HG03521 (cell line): ENCODE measurements at regions not wholly inside any gene's neighbourhood (a gene's known extent, or its start where the extent isn't known, plus 50 kb on each side); places are given as distances from the start of the nearest gene placed in this dataset.

Experiments
- ATAC-seq: cut with Tn5 transposase; IDR thresholded peaks from one replicate; pipeline ENCODE4 v1.9.1; 2021; ENCODE audit warnings: mild to moderate bottlenecking, moderate library complexity; ENCODE audit not compliant: unreplicated experiment

DNA sequence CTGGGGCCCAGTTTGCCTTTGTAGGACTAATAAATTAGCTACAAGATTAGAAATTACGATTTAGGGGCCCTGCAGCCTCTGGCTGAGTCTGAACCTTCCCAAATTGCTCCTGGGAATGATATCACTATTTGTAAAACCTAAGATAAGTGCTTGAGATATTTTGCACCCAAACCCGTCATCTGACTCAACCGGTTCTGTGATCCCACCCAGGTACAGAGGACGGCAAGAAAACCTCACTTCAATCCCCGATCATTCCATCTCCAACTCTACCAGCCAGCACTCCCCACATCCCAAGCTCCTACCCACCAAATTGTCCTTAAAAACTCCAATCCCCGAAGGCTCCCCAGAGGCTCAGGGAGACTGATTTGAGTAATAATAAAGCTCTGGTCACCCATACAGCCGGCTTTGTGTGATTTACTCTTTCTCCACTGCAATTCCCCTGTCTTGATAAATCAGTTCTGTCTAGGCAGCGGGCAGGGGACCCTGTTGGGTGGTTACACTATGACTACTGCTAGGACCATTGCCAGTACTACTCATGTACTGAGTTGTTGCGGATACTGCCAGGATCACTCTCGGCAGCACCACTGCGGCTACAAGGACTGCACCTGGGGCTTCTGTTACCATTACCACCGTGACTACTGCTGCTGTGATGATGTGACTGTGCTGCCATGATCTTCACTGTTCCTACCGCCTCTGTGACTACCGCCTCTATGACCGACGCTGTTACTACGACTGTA, 73.1 kb downstream of the IRF8 start:
- ATAC-seq = no peak

DNA sequence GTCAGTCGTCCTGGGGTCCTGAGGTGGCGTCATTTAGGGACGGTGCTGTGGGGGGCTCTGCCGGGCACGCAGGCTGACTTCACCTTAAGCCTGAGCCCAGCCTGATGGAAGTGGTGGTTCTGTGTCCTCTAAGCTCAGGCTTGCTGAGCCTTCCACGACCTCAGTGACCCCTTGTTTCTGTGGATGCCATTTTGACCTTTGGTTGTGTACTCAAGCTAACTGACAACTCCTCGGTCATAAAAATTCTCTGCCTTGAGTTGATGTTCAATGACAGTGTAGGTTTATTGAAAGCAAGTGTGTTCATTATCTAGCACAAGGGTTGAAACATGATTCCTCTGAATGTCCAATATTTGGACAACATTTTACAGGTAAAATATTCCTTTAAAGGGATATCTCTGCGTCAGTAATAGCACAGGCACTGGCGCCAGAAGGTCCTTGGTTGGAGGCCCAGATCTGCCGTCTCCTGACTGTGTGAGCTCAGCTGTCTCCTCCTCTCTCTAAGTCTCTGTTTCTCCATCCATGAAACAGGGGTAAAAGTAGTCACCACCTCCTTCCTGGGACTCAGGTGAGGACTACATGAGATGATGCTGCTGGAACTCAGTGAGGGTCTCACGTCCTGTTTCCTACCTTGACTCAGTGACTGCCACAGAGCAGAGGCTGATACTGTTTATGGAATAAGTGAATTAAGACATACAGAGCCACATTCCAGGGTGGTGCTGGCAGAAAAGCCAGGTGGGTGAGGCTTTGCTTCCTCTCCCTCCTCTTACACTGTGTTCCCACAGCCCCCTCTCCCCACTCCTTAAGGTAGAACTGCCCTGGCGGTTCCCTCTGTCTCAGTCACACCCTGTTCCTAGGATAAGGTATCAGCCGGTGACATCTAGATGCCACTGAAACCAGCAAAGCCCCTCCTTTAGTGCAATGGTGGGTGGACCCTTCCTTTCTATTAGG, 75.7 kb downstream of the IRF8 start:
- ATAC-seq = no peak

GRCh38 chr16:85975451-85975981, 76.6 kb downstream of the IRF8 start:
- no peak for ATAC-seq

- ATAC-seq = no peak
Measured at GRCh38 chr16:85978291-85978775, 79.4 kb downstream of the IRF8 start.

- ATAC-seq = no peak
Measured at GRCh38 chr16:85978976-85979375, 80.0 kb downstream of the IRF8 start.

- no peak for ATAC-seq
Measured at GRCh38 chr16:85979605-85980004, 80.6 kb downstream of the IRF8 start.

- no peak for ATAC-seq
Measured at GRCh38 chr16:85980686-85981085, 81.7 kb downstream of the IRF8 start.

GRCh38 chr16:85981826-85982562, 83.0 kb downstream of the IRF8 start:
- ATAC-seq = no peak

DNA sequence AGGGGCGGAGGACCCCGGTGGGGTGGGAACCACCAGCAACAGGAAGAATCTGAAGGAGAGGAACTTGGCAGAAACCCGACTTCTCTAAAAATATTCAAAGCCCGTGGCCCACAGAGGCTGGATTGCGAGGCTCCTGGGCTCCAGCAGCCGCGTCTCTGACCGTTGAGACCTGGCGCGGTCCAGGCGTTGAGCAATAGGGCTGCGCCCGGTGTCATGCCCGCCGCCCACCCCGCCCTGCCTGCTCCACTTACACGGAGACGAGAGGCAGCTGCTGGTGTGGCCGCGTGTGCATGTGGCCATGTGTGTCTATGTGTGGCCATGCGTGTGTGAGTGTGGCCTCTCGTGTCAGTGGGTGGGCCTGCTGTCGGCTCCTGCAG, 83.6 kb downstream of the IRF8 start:
- no peak for ATAC-seq

- no peak for ATAC-seq
Measured at GRCh38 chr16:85983064-85983463, 84.1 kb downstream of the IRF8 start.

DNA sequence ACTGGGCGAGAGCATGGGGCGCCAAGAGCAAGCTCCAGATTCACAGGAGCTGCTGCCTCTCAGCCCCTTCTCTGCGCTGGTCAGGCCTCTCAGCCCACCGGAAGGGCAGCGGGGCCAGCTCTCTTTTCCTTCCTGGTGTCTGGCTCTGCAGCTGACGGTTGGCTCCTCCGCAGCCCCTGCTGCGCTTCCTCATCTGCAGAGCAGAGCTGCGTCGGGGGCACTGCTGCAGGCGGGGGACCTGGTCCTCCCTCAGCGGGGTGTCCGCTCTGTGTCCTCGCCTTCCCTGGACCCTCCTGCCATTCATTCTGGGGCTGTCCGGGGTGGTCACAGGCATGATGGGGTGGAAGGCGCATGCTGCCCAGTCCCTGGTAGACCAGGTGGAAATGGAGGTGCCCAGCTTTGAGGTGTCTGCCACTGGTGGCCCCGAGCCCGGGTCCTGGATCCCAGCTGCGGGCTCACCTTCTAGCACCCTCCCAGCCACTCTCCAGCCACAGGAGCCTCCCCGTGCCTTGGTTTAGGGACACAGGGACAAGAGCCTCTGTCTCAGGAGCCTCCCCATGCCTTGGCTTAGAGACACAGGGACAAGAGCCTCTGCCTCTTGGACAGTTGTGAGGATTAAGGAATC, 84.8 kb downstream of the IRF8 start:
- no peak for ATAC-seq

GRCh38 chr16:85984231-85984880, 85.4 kb downstream of the IRF8 start:
- ATAC-seq = no peak

- no peak for ATAC-seq
Measured at GRCh38 chr16:85984947-85985451, 86.0 kb downstream of the IRF8 start.

DNA sequence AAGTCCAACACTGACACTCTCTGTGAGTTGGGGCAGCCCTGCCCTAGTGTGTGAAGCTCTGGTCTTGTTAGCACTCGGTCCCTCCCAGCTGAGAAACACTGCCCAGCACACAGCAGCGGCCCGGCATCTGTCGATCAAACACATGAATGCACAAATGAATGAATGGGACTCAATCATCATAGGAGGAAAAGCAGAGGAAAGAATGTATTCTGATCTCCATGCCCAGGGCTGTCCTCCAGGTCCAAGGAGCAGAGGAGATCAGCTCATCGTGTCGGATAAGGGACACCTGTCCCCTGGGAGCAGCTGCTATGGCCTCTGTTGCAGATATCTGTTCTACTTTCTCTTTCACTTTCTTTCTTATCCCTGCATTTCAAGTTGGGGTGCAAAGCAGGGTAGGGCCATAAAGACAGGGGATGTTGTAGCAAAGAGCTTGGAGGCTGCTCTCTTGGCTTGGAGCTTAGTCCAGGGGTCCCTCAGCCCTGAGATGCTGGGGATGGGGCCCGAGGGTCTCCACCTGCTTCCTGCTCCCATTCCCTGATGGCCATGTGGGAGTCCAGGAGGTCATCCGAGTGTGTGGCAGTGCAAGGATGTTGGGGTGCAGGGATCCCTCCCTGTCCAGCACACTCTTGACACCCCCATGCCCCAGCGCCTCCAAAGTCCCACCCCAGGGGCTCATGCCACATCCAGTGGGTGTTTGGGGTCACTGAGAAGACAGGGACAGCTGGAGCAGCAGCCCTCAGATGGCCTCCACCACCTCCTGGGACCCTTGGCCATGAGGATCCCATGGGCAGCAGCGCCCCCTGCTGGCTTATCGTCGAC, 88.2 kb downstream of the IRF8 start:
- no peak for ATAC-seq

DNA sequence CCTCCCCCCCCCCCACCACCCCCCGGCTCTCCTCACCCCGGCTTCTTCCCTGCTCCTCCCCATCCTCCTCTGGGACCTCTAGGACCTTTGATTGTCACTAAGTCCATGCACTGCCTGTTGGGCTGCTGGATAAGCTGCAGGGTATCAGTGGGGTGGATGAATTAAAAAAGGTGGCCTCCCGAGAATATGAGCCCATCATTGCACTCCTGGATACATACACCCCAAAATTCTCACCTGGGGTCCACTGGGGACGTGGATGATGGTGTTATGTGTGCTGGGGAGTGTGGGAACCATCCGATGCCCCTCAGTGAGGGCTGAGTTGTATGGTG, 88.8 kb downstream of the IRF8 start:
- ATAC-seq = no peak

DNA sequence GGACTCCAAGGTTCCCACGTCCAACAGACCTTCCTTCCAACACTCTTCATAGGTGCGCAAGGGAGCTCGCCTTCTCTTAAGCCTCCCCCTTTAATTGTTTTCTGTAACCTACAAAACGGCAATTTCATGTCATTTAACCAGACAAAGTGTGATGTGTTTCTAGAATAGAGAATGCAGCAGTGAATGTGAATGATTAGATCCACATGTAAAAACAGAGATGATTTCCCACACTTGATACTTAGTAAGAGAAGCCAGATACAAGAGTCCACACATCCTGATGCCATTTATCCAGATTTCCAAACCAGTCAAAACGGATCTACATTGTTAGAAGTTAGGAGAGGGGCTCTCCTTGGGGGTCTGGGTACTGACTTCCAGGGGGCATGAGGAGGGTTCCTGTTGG, 89.3 kb downstream of the IRF8 start:
- ATAC-seq = no peak

GRCh38 chr16:85988723-85989313, 89.9 kb downstream of the IRF8 start:
- no peak for ATAC-seq

- no peak for ATAC-seq
Measured at GRCh38 chr16:85989376-85989775, 90.4 kb downstream of the IRF8 start.
